ENCODE measurements at regions not wholly inside any gene's neighbourhood (a gene's known extent, or its start where the extent isn't known, plus 50 kb on each side); places are given as distances from the start of the nearest gene placed in this dataset.

DNA sequence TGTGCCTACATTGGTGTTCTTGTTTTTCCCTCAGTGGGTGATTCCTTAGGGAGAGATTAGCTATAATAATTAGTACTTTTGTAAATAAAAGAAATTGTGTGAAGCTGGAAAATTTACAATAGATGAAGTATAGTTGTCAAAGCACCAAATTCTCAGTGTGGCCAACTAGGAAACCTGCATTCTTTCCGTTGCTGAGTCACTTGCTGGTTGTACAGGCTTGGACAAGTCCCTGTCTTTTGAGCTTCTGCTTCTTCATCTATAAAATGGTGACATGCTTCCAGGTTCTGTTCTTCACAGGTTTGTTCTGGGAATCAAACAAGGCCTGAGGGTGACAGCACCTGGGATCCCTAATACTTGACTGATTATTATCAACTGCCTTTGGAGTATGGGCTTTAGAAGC, 184.1 kb upstream of the HES1 start:
- ATAC-seq = no peak
- Histone ChIP-seq H3K27ac (no peak overlapping the region), H3K4me3 (no peak overlapping the region), H3K4me1 (no peaks in the 10 kb centered on the region), H3K27me3 (no peaks in the 10 kb centered on the region), H3K36me3 (replicated peaks in 1 of 2; ENCODE audit: insufficient read depth in 1 of 2, low read depth in 2 of 2) (no peaks in the 10 kb centered on the region), H3K9me3 (no peaks in the 10 kb centered on the region)
- TF ChIP-seq, protein P1, sequence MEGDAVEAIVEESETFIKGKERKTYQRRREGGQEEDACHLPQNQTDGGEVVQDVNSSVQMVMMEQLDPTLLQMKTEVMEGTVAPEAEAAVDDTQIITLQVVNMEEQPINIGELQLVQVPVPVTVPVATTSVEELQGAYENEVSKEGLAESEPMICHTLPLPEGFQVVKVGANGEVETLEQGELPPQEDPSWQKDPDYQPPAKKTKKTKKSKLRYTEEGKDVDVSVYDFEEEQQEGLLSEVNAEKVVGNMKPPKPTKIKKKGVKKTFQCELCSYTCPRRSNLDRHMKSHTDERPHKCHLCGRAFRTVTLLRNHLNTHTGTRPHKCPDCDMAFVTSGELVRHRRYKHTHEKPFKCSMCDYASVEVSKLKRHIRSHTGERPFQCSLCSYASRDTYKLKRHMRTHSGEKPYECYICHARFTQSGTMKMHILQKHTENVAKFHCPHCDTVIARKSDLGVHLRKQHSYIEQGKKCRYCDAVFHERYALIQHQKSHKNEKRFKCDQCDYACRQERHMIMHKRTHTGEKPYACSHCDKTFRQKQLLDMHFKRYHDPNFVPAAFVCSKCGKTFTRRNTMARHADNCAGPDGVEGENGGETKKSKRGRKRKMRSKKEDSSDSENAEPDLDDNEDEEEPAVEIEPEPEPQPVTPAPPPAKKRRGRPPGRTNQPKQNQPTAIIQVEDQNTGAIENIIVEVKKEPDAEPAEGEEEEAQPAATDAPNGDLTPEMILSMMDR (IDR thresholded peaks at IDR 0.05) = no peak
- TF ChIP-seq POLR2A (IDR thresholded peaks at IDR 0.05) = no peak
- no peak for DNase-seq
- intact Hi-C loops (cut with DNase I) = no loop called here
- 85 to 89% methylated on average over 1 of the region's 1 CpG for WGBS, 2 donors

DNA sequence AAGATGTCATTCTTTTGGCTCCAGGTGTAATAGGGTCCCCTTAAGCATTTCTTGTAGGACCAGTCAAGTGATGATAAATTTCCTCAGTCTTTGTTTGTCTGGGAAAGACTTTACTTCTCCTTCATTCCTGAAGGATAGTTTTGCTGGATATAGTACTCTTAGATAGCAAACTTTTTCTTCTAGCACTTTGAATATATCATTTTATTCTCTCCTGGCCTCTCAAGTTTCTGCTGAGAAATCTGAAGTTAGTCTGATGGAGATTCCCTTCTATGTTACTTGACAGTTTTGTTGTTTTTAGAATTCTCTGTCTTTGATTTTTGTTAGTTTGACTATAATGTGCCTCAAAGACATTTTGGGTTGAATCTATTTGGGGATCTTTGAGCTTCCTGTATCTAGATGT, 181.2 kb upstream of the HES1 start:
- no peak for DNase-seq
- no peaks in the 10 kb centered on the region for H3K36me3 ChIP-seq (replicated peaks in 1 of 2; ENCODE audit: insufficient read depth in 1 of 2, low read depth in 2 of 2)
- TF ChIP-seq POLR2A (IDR thresholded peaks at IDR 0.05) = no peak
- TF ChIP-seq, protein P1 (IDR thresholded peaks at IDR 0.05) = no peak
- H3K27ac ChIP-seq = no peak overlapping the region
- H3K27me3 ChIP-seq = no peaks in the 10 kb centered on the region
- intact Hi-C loops (cut with DNase I) = no loop called here
- no peaks in the 10 kb centered on the region for H3K9me3 ChIP-seq
- no peak for ATAC-seq
- H3K4me3 ChIP-seq = no peak overlapping the region
- no peaks in the 10 kb centered on the region for H3K4me1 ChIP-seq

DNA sequence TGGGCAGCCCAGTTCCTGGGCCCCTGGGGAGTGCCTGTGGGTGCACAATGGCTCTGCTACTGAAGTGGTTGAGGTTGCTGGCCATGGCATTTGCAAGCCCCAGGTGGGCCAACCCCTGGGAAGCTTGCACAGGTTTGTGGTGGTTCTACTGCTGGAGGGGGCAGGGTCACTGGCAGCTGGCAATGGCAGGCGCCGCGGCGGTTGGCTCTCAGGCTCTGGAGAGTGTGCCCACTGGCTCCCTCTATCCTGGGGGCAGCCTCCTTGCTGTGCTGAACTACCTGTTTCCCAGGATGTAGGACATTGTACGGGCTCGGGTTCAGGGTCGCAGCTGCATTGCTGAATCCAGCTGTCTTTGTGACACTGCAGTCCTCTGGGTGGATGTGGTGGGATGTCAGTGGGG, 180.2 kb upstream of the HES1 start:
- H3K4me1 ChIP-seq = no peaks in the 10 kb centered on the region
- ATAC-seq = no peak
- no peaks in the 10 kb centered on the region for H3K36me3 ChIP-seq (replicated peaks in 1 of 2; ENCODE audit: insufficient read depth in 1 of 2, low read depth in 2 of 2)
- WGBS, 2 donors = 91 to 93% methylated on average over 4 to 7 of the region's 7 CpGs
- H3K27me3 ChIP-seq = no peaks in the 10 kb centered on the region
- no peaks in the 10 kb centered on the region for H3K9me3 ChIP-seq
- no peak for DNase-seq
- intact Hi-C loops (cut with DNase I) = no loop called here
- no peak for TF ChIP-seq POLR2A (IDR thresholded peaks at IDR 0.05)
- TF ChIP-seq, protein P1 (IDR thresholded peaks at IDR 0.05) = no peak
- H3K27ac ChIP-seq = no peak overlapping the region
- no peak overlapping the region for H3K4me3 ChIP-seq

DNA sequence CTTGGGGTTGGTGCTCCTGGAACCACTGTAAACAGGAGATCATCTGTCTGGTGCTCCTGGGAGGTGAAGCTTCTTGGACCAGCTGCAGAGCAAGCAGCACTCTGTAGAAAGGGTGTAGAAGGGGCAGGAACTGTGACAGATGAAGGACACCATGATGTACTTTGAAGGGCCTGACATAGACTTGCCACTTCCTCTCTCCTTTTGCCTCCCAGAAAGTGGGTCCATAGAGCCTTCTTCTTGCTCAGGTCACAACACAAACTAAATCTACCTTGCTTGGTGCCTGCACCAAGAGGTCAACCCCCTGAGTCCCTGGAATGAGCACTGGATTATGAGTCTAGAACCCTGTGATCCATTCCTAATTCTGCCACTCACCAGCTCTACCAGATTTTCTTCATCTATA, 176.1 kb upstream of the HES1 start:
- Histone ChIP-seq H3K4me3 (no peak overlapping the region), H3K4me1 (peaks cover 11% of the 10 kb centered on the region), H3K36me3 (replicated peaks in 1 of 2; ENCODE audit: insufficient read depth in 1 of 2, low read depth in 2 of 2) (no peaks in the 10 kb centered on the region), H3K9me3 (no peaks in the 10 kb centered on the region), H3K27me3 (no peaks in the 10 kb centered on the region), H3K27ac (no peak overlapping the region)
- DNase-seq (no peak), ATAC-seq (no peak)
- intact Hi-C loops (cut with DNase I) = no loop called here
- TF ChIP-seq, protein P1 (IDR thresholded peaks at IDR 0.05) = no peak
- no peak for TF ChIP-seq POLR2A (IDR thresholded peaks at IDR 0.05)

DNA sequence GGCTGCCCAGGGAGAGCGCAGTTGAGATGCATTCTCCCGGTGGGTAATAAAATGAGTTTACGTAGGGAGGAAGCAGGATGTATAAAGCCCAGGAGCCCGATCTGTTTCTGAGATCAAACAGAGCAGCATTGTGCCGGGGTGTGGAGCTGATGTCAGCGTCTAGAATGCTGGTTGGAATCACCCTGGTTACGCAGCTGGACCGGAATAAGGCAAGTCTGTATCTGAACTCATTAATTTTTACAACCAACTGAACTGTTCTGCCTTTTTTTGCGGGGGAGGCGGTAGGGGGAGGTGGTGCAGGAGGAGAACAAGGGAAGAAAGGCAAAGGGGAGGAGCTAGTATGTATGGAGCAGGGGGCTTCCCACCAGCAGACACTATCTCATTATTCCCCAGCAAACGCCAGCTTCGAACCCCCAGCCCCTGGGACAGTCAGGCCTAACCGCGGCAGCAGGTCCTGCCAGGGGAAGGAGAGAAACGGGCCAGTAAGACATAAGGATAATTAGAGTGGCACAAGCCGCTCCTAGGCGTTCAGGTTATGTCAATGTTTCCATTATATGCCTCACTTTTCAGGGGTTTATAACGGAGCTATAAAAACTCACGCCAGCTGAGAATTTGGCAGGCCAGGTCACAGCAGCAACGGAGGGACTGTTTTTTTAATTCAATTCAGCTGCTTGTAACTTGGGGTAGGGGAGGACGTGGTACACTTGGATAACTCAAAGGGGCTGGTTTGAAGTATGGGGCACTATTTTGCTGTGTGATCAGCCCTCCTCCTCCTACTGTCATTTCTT, 175.3 kb upstream of the HES1 start:
- no peak for TF ChIP-seq POLR2A (IDR thresholded peaks at IDR 0.05)
- TF ChIP-seq, protein P1 (IDR thresholded peaks at IDR 0.05) = no peak
- no peaks in the 10 kb centered on the region for H3K9me3 ChIP-seq
- H3K4me3 ChIP-seq = no peak overlapping the region
- 76 to 88% methylated on average over 21 of the region's 21 CpGs for WGBS, 2 donors
- no peak for DNase-seq
- H3K4me1 ChIP-seq = peaks cover 12% of the 10 kb centered on the region
- no peak overlapping the region for H3K27ac ChIP-seq
- H3K27me3 ChIP-seq = no peaks in the 10 kb centered on the region
- ATAC-seq = no peak
- intact Hi-C loops (cut with DNase I) = no loop called here
- H3K36me3 ChIP-seq (replicated peaks in 1 of 2; ENCODE audit: insufficient read depth in 1 of 2, low read depth in 2 of 2) = no peaks in the 10 kb centered on the region
